HG03196 (cell line): ENCODE measurements at regions not wholly inside any gene's neighbourhood (a gene's known extent, or its start where the extent isn't known, plus 50 kb on each side); places are given as distances from the start of the nearest gene placed in this dataset.
"Not testable (repeated sequence)": the region's sequence is repeated elsewhere in the genome, so short reads cannot be mapped to it uniquely, and the experiment has no call there.

ENCODE experiments used
- ATAC-seq: cut with Tn5 transposase; IDR thresholded peaks from one replicate; pipeline ENCODE4 v1.9.1; 2021; ENCODE audit not compliant: unreplicated experiment

DNA sequence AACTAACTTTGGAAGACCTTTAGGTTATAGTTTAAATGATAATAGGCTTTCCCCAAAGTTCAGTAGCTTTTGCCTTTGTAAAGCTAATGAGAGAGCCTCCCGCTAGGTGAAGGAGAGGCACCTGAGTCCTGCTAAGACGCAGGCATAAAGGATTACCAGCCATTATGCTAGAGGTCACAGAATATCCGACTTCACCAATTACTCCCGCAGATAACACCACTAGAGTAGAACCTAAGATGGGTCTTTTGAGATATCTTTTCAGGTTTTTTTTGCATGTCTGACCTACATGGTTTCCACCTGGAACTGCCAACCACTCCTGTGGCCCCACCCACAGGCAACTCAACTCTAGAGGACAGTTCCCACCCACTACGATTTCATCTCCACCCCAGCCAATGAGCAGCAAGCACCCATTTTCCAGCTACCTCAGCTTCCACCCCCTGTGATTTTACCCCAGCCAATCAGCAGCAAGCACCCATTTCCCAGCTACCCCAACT, 314.3 kb downstream of the BRD1 start:
- no peak for ATAC-seq

DNA sequence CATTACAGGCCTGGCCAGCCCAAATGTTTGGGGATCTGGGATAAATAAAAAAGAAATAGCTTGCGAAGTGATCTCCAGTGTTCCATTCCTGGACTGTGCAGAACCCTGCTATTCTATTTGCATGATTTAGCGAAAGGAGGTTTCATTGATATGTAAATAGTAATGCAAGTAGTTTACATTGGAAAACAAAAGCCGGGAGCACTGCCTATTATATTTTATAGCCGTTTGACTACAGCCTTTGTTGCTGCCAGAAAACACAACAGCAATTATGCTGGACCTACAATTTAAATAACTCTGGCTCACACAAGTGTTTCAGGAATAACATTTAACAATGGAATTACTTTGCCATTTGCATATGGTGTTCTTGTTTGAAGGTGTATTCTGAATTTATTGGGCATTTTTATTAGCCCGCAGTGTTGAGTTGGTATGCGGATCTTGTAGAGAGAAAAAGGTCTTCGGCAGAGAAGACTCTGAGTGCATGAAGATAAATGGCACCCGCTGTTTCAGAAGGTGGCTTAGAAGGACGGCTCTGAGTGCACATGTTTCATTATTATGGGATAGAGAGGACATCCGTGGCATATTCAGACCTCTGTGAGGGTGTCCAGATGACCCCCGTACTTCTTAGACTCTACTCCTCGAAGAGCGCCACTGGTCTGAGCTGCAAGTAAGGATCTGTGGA, 315.0 kb downstream of the BRD1 start:
- ATAC-seq = no peak

- ATAC-seq = not testable (repeated sequence)
Observed at GRCh38 chr22:49511393-49512189, 316.1 kb downstream of the BRD1 start.

DNA sequence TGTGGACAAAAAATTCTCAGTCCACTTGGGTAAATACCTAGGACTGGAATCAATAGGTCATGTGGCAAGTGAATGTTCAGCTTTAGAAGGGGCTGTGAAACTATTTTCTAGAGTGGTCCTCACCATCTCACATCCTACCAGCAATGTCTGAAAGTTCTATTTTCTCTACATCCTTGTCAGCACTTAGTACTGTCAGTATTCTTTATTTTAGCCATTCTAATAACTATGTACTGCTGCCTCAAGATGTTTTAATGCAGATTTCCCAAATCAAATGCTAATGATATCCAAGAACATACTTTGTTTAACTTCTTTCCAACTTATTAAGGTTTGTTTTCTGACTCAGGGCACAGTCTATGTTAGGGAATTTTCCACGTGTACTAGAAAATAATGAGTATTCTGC, 317.0 kb downstream of the BRD1 start:
- no peak for ATAC-seq

- ATAC-seq = no peak
Observed at GRCh38 chr22:49509016-49509415, 318.7 kb downstream of the BRD1 start.

DNA sequence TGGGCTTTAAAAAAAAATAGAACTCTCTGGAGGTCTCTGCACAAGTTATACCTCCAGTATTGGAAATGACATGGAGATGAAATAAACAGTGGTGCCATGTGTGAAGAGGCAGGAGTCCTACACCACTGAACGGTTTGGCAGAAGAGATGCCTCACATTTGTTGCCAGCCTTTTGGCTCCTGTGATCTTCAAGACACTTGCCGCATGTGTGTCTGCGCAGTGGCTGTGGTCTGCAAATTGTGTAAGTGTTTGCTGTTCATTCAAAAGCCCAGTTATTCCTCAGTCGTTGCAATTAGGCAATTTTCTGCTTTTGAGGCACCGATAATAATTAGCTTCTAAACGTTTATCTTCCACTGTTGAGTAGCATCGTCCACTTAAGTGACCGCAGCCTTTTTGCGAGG, 319.1 kb downstream of the BRD1 start:
- ATAC-seq = no peak

- no peak for ATAC-seq
Observed at GRCh38 chr22:49507607-49508292, 319.9 kb downstream of the BRD1 start.

DNA sequence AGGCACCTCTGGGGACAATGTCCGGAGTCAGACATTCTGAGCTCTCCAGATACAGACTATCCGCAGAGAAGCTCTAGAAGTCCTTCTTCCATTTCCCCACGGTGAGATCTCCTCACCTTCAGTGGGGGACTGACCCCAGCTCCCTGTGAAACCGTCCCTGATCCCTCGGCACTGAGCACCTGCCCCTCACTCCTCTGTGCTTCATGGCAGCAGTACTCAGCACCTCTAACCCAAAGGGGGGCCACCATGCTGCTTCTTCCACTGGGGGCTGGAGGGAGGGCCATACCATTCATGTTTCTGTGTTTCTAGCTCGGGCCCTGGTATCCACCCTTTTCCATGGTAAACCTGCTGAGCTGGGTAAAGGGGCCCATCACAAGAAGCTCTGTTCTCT, 321.7 kb downstream of the BRD1 start:
- no peak for ATAC-seq

GRCh38 chr22:49505337-49506009, 322.2 kb downstream of the BRD1 start:
- ATAC-seq = no peak

GRCh38 chr22:49503896-49504521, 323.7 kb downstream of the BRD1 start:
- ATAC-seq = no peak

- ATAC-seq = no peak
Observed at GRCh38 chr22:49503321-49503720, 324.4 kb downstream of the BRD1 start.

DNA sequence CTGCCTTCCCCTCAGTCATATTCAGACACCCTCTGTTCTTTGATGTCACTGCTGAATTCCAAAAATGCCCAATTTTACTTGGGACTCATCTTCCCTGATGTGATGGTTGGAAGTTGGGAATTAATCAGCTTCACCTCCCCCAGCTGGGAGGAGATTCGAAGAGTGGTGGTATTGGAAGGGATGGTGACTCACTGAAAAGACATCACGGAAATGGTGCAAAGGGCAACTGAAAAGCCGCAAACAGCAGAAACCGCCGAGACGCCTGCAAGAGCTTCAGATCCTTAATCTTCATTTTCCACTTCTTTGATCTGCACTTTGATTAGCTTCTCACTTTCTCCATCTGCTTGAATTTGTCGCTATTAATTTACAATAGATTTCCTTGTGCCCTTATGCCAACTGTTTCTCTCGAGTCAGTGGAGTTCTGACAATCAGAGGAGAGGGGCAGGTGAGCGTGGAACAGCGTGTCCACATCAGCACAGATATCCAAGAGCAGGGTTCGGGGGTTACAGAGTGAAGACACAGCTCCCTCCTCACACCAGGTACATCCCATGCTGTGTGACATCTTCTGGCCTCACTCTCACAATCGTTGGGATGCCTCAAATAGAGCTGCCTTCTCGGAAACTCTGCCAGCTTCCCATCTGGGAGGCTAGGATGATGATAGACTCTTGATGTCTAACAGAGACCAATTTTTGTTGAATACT, 325.4 kb downstream of the BRD1 start:
- no peak for ATAC-seq

GRCh38 chr22:49500942-49501395, 326.7 kb downstream of the BRD1 start:
- no peak for ATAC-seq

DNA sequence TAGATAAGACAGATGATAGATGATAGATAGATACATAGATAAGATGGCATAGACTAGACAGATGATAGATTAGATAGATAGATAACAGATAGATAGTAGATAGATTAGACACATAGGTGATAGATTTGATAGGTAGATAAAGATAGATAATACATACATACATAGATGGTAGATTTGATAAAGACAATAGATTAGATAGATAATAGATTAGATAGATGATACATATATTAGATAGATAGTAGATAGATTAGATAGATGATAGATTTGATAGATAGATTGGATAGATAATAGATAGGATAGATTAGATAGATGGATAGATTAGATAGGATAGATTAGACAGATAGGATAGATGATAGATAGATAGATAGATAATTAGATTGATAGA, 327.6 kb downstream of the BRD1 start:
- ATAC-seq = no peak

DNA sequence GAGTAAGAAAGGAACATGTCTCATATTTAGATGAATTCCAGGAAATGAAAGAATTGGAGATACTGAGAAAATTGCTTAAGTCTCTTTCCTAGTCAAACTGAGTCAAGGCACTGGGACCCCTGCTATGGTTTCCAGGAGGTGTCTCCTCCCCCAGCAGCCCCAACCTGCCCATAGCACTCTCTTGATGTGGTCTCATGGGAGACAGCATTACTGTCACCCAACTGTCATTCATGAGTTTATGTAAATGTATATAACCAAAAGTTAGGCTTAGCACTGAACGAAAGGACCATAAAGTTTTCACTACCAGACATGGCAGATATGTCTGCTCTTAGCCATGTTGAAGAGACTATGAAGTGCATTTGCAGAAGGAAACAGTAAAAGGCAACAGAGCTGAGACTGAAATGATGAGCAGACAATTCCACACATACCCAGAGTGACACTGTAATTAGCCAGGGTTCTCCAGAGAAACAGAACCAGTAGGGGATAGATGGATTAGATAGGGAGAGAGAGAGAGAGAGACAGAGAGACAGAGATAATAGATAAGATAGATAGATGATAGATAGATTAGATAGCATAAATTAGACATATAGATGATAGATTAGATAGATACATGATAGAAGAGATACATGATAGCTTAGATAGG, 328.1 kb downstream of the BRD1 start:
- ATAC-seq = no peak

GRCh38 chr22:49497266-49497665, 330.4 kb downstream of the BRD1 start:
- ATAC-seq = no peak

GRCh38 chr22:49494555-49494954, 333.1 kb downstream of the BRD1 start:
- no peak for ATAC-seq

DNA sequence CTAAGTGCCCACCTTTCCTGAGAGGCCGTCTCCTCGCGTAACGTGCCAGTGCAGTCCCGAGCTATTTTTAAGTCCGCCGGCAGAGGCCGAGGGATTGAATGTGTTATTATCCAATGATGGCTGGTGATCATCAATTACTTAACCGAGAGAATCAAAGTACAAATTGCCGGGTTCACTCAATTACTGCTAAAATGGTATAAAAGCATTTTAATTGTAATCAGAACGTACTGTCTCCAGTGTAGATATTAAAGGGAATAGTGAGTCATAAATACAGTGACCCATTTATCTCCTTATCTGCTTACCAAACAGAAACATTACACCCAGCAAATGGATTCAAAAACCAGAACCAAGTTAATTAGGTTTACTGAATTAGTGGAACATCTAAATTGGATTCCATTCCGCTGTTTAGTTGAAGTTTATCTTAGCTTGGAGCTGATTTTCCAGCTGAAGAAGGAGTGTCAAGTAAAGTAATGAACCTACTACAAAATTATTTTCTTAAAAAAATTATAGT, 334.9 kb downstream of the BRD1 start:
- no peak for ATAC-seq

GRCh38 chr22:49492308-49492707, 335.4 kb downstream of the BRD1 start:
- no peak for ATAC-seq
